ENCODE measurements at regions not wholly inside any gene's neighbourhood (a gene's known extent, or its start where the extent isn't known, plus 50 kb on each side); places are given as distances from the start of the nearest gene placed in this dataset.

DNA sequence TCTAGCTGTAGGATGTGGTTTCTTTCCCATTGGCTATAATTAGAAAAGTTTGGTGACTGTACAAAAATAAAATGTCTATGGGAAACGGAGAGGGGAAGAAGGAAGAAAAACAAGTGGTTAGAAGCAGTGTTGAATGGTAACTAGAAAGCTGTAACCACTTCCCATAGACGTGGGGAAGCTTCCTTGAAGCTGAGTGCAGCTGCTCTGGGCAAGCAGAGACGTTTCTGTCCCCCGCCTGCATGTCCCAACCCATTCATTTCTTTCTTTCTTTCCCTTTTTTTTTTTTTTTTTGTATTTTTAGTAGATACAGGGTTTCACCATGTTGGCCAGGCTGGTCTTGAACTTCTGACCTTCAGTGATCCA lies 367.8 kb upstream of the HS6ST1 start:
- Histone ChIP-seq H3K36me3 (replicated peaks in 1 of 2; ENCODE audit: control insufficient read depth in 1 of 2, insufficient read depth in 2 of 2, low read length in 2 of 2) (no peaks in the 10 kb centered on the region), H2AFZ (ENCODE audit: low read length) (no peak overlapping the region), H3K4me3 (replicated peaks in 1 of 3; ENCODE audit: insufficient read depth in 1 of 3, low read depth in 2 of 3, low read length in 3 of 3) (no peak overlapping the region), H3K27me3 (ENCODE audit: control insufficient read depth in 1 of 2, insufficient read depth in 2 of 2, low read length in 2 of 2) (peaks cover 3 to 52% of the 10 kb centered on the region in 2 experiments; a peak in 4 of 5 replicates), H3K4me1 (ENCODE audit: insufficient read depth, low read length) (no peaks in the 10 kb centered on the region), H3K79me2 (ENCODE audit: insufficient read depth, low read length) (no peaks in the 10 kb centered on the region), H3K9me3 (ENCODE audit: low read length) (no peaks in the 10 kb centered on the region), H3K27ac (ENCODE audit: extremely low read length, insufficient read depth, low read length) (no peak overlapping the region), H4K20me1 (ENCODE audit: insufficient read depth, low read length) (no peaks in the 10 kb centered on the region), H3K4me2 (ENCODE audit: low read depth, low read length) (no peak overlapping the region), H3K9ac (ENCODE audit: insufficient read depth, low read depth, low read length) (no peak overlapping the region)
- intact Hi-C loops (cut with micrococcal nuclease; ENCODE audit: unreplicated experiment) = no loop called here
- 1% methylated on average over 4 of the region's 4 CpGs for WGBS (ENCODE audit: low lambda C conversion rate)
- ATAC-seq (no peak), DNase-seq (ENCODE audit: low spot score) (no peak), FAIRE-seq (no peak)
- CTCF ChIA-PET (ENCODE audit: low intra/inter-chr PET ratio, low total read pairs) = no interaction called here
- in situ Hi-C loops (cut with HindIII; ENCODE audit: extremely low pct_ligation_motif_present, low pct_unique_long_range_greater_than_20kb) = no loop called here
- TF ChIP-seq, protein P1, sequence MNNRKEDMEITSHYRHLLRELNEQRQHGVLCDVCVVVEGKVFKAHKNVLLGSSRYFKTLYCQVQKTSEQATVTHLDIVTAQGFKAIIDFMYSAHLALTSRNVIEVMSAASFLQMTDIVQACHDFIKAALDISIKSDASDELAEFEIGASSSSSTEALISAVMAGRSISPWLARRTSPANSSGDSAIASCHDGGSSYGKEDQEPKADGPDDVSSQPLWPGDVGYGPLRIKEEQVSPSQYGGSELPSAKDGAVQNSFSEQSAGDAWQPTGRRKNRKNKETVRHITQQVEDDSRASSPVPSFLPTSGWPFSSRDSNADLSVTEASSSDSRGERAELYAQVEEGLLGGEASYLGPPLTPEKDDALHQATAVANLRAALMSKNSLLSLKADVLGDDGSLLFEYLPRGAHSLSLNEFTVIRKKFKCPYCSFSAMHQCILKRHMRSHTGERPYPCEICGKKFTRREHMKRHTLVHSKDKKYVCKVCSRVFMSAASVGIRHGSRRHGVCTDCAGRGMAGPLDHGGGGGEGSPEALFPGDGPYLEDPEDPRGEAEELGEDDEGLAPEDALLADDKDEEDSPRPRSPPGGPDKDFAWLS (CRISPR knock-in tag; IDR thresholded peaks at IDR 0.05; ENCODE audit: borderline replicate concordance) = no peak
- TF ChIP-seq, protein P2, sequence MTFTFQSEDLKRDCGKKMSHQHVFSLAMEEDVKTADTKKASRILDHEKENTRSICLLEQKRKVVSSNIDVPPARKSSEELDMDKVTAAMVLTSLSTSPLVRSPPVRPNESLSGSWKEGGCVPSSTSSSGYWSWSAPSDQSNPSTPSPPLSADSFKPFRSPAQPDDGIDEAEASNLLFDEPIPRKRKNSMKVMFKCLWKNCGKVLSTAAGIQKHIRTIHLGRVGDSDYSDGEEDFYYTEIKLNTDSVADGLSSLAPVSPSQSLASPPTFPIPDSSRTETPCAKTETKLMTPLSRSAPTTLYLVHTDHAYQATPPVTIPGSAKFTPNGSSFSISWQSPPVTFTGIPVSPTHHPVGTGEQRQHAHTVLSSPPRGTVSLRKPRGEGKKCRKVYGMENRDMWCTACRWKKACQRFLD (CRISPR knock-in tag; IDR thresholded peaks at IDR 0.05; ENCODE audit: borderline replicate concordance) = no peak
- no peak for TF ChIP-seq FOXM1 (CRISPR knock-in tag; IDR thresholded peaks at IDR 0.05)
- no peak for TF ChIP-seq TMF1 (CRISPR knock-in tag; IDR thresholded peaks at IDR 0.05; ENCODE audit: low read depth)
- POLR2A ChIA-PET = no interaction called here
- BruUV-seq (replicated peaks) = no TSS peak

DNA sequence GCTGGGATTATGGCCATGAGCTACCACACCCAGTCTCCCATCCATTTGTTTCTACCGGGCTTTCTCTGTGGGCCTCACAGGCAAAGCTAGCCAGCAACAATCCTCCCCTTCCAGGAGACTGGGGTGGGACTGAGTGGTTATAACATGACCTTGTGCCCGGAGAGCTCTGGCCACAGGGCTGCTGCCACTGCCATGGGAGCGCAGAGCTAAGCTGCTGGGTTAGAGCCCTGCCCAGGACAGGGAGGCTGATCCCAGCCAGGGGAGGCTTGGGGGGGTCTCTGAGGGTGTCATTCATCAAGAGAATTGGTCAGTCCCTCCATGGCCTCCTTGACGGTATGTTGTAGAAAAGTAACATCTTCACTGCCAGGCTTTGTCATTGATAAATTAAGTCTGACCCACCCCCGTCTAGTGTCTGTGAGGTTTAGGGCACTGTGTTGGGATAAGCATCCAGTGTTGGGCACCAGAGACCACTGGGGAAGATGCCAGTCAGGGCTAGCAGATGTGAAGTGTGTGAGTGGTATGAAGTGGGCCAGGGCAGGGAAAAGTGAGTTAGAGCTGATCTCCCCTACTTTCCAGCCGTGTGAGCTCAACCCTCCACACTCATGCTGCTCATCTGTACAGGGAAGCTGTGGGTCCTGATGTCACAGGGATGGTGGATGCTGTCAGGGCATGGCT lies 368.4 kb upstream of the HS6ST1 start:
- Histone ChIP-seq H3K79me2 (ENCODE audit: insufficient read depth, low read length) (no peaks in the 10 kb centered on the region), H3K27ac (ENCODE audit: extremely low read length, insufficient read depth, low read length) (no peak overlapping the region), H3K27me3 (ENCODE audit: control insufficient read depth in 1 of 2, insufficient read depth in 2 of 2, low read length in 2 of 2) (peaks cover 4 to 55% of the 10 kb centered on the region in 2 experiments; a peak in 4 of 5 replicates), H3K4me2 (ENCODE audit: low read depth, low read length) (no peak overlapping the region), H3K9ac (ENCODE audit: insufficient read depth, low read depth, low read length) (no peak overlapping the region), H3K9me3 (ENCODE audit: low read length) (no peaks in the 10 kb centered on the region), H2AFZ (ENCODE audit: low read length) (no peak overlapping the region), H3K36me3 (replicated peaks in 1 of 2; ENCODE audit: control insufficient read depth in 1 of 2, insufficient read depth in 2 of 2, low read length in 2 of 2) (no peaks in the 10 kb centered on the region), H3K4me1 (ENCODE audit: insufficient read depth, low read length) (no peaks in the 10 kb centered on the region), H4K20me1 (ENCODE audit: insufficient read depth, low read length) (no peaks in the 10 kb centered on the region; the same call in 1 of the 2 replicates), H3K4me3 (replicated peaks in 1 of 3; ENCODE audit: insufficient read depth in 1 of 3, low read depth in 2 of 3, low read length in 3 of 3) (no peak overlapping the region)
- 13% methylated on average over 6 of the region's 6 CpGs for WGBS (ENCODE audit: low lambda C conversion rate)
- DNase-seq (ENCODE audit: low spot score) (no peak), ATAC-seq (no peak), FAIRE-seq (no peak)
- ChIA-PET POLR2A (no interaction called here), CTCF (ENCODE audit: low intra/inter-chr PET ratio, low total read pairs) (no interaction called here)
- intact Hi-C loops (cut with micrococcal nuclease; ENCODE audit: unreplicated experiment) (no loop called here), in situ Hi-C loops (cut with HindIII; ENCODE audit: extremely low pct_ligation_motif_present, low pct_unique_long_range_greater_than_20kb) (no loop called here)
- no TSS peak for BruUV-seq (replicated peaks)
- no peak for TF ChIP-seq GTF2F1 (IDR thresholded peaks at IDR 0.05; ENCODE audit: low read length)
- TF ChIP-seq AKAP8 (CRISPR knock-in tag; IDR thresholded peaks at IDR 0.05) = no peak
- TF ChIP-seq HOXA7 (CRISPR knock-in tag; IDR thresholded peaks at IDR 0.05) = no peak
- no peak for TF ChIP-seq ZNF382 (CRISPR knock-in tag; IDR thresholded peaks at IDR 0.05; ENCODE audit: borderline replicate concordance)
- TF ChIP-seq, protein P3, sequence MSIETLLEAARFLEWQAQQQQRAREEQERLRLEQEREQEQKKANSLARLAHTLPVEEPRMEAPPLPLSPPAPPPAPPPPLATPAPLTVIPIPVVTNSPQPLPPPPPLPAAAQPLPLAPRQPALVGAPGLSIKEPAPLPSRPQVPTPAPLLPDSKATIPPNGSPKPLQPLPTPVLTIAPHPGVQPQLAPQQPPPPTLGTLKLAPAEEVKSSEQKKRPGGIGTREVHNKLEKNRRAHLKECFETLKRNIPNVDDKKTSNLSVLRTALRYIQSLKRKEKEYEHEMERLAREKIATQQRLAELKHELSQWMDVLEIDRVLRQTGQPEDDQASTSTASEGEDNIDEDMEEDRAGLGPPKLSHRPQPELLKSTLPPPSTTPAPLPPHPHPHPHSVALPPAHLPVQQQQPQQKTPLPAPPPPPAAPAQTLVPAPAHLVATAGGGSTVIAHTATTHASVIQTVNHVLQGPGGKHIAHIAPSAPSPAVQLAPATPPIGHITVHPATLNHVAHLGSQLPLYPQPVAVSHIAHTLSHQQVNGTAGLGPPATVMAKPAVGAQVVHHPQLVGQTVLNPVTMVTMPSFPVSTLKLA (IDR thresholded peaks at IDR 0.05) = no peak
- no peak for TF ChIP-seq ZZZ3 (CRISPR knock-in tag; IDR thresholded peaks at IDR 0.05; ENCODE audit: borderline replicate concordance)
- TF ChIP-seq, protein P4, sequence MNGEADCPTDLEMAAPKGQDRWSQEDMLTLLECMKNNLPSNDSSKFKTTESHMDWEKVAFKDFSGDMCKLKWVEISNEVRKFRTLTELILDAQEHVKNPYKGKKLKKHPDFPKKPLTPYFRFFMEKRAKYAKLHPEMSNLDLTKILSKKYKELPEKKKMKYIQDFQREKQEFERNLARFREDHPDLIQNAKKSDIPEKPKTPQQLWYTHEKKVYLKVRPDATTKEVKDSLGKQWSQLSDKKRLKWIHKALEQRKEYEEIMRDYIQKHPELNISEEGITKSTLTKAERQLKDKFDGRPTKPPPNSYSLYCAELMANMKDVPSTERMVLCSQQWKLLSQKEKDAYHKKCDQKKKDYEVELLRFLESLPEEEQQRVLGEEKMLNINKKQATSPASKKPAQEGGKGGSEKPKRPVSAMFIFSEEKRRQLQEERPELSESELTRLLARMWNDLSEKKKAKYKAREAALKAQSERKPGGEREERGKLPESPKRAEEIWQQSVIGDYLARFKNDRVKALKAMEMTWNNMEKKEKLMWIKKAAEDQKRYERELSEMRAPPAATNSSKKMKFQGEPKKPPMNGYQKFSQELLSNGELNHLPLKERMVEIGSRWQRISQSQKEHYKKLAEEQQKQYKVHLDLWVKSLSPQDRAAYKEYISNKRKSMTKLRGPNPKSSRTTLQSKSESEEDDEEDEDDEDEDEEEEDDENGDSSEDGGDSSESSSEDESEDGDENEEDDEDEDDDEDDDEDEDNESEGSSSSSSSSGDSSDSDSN (CRISPR knock-in tag; IDR thresholded peaks at IDR 0.05) = no peak
- no peak for TF ChIP-seq KLF11 (CRISPR knock-in tag; IDR thresholded peaks at IDR 0.05)
